GM18505 (cell line): ENCODE measurements at regions not wholly inside any gene's neighbourhood (a gene's known extent, or its start where the extent isn't known, plus 50 kb on each side); places are given as distances from the start of the nearest gene placed in this dataset.
"Not testable (repeated sequence)": the region's sequence is repeated elsewhere in the genome, so short reads cannot be mapped to it uniquely, and the experiment has no call there.

Source experiments
- ATAC-seq: cut with Tn5 transposase; IDR thresholded peaks from one replicate; pipeline ENCODE4 v1.9.1; 2021; ENCODE audit not compliant: unreplicated experiment
- POLR2A ChIP-seq: IDR thresholded peaks from 4 replicates; pipeline ENCODE4 v1.6.1; 2011; ENCODE audit warnings: borderline replicate concordance; ENCODE audit not compliant: insufficient read depth, insufficient read length; ENCODE audit errors: extremely low read depth

- TF ChIP-seq POLR2A = no peak
- no peak for ATAC-seq
Observed at GRCh38 chr2:187644486-187644885, 90.3 kb upstream of the TFPI start.

- no peak for ATAC-seq
- TF ChIP-seq POLR2A = no peak
Observed at GRCh38 chr2:187644981-187645380, 90.7 kb upstream of the TFPI start.

- no peak for ATAC-seq
- TF ChIP-seq POLR2A = no peak
Observed at GRCh38 chr2:187646556-187646955, 92.3 kb upstream of the TFPI start.

GRCh38 chr2:187654535-187654934 is 100.3 kb upstream of the TFPI start:
- ATAC-seq = no peak
- no peak for TF ChIP-seq POLR2A

- TF ChIP-seq POLR2A = no peak
- no peak for ATAC-seq
Observed at GRCh38 chr2:187655001-187655400, 100.8 kb upstream of the TFPI start.

GRCh38 chr2:187656123-187656522 is 101.9 kb upstream of the TFPI start:
- TF ChIP-seq POLR2A = no peak
- no peak for ATAC-seq

GRCh38 chr2:187658952-187659525 is 104.8 kb upstream of the TFPI start:
- ATAC-seq = no peak
- no peak for TF ChIP-seq POLR2A

GRCh38 chr2:187676050-187676449 is 121.8 kb upstream of the TFPI start:
- not testable (repeated sequence) for ATAC-seq

- TF ChIP-seq POLR2A = no peak
- ATAC-seq = no peak
Observed at GRCh38 chr2:187679454-187679853, 125.2 kb upstream of the TFPI start.

GRCh38 chr2:187684174-187684573 is 129.9 kb upstream of the TFPI start:
- TF ChIP-seq POLR2A = no peak
- no peak for ATAC-seq

GRCh38 chr2:187686416-187687024 is 132.3 kb upstream of the TFPI start:
- TF ChIP-seq POLR2A = no peak
- no peak for ATAC-seq

GRCh38 chr2:187687585-187687984 is 133.3 kb upstream of the TFPI start:
- no peak for ATAC-seq
- TF ChIP-seq POLR2A = no peak

GRCh38 chr2:187689372-187689771 is 135.1 kb upstream of the TFPI start:
- ATAC-seq = no peak
- TF ChIP-seq POLR2A = no peak

GRCh38 chr2:187693923-187694322 is 139.7 kb upstream of the TFPI start:
- no peak for TF ChIP-seq POLR2A
- ATAC-seq = no peak

GRCh38 chr2:187696644-187697043 is 142.4 kb upstream of the TFPI start:
- not testable (repeated sequence) for ATAC-seq
